Endothelial cell of umbilical vein (primary cell): ENCODE measurements at regions not wholly inside any gene's neighbourhood (a gene's known extent, or its start where the extent isn't known, plus 50 kb on each side); places are given as distances from the start of the nearest gene placed in this dataset.

Experiments
- BruUV-seq: library from RNA; stranded (reverse); fragments of 400-500 nt; replicated peaks from 2 replicates; lab custom pipeline; 2021; lab: Mats Ljungman, UMichigan
- CTCF ChIA-PET: fragments of 300-600, 350-600 bp; sonication (Branson Sonifier 250); formaldehyde crosslinking; loops from one replicate; lab custom pipeline; 2021; ENCODE audit warnings: antibody characterized with exemption, inconsistent platforms; lab: Charles Lee
- POLR2A ChIA-PET: fragments of 300-600, 350-600 bp; sonication (Branson Sonifier 250); formaldehyde crosslinking; loops from one replicate; lab custom pipeline; 2021; ENCODE audit warnings: antibody characterized with exemption, inconsistent platforms; lab: Charles Lee
- DNase-seq: peaks from one replicate; pipeline ENCODE4 v3.0.0-alpha.2; 2011; ENCODE audit warnings: low read depth, low spot score
- FAIRE-seq: peaks from 2 replicates; lab custom pipeline; 2011; peaks lifted over from hg19 to GRCh38; lab: Jason Lieb, UNC
- H2AFZ ChIP-seq: 2 replicates; pipeline ENCODE4 v1.6.0; 2012; ENCODE audit warnings: low read depth, low read length, control low read depth, inconsistent platforms
- H3K27ac ChIP-seq: 2 replicates; pipeline ENCODE4 v1.5.1; 2011; ENCODE audit warnings: low read depth, mild to moderate bottlenecking, control low read depth, low read length, moderate library complexity; ENCODE audit not compliant: insufficient read depth
- H3K27me3 ChIP-seq, 2 experiments: 2 replicates each; pipeline versions ENCODE4 v1.6.0 to v1.6.1; 2011; ENCODE audit warnings: low read length in 2 of 2, mixed read lengths in 1 of 2; ENCODE audit not compliant: control insufficient read depth in 2 of 2, insufficient read depth in 2 of 2
- H3K36me3 ChIP-seq, 2 experiments: 2 replicates in 1 of 2; 3 replicates in 1 of 2; pipeline ENCODE4 v1.5.1; 2011; ENCODE audit warnings: low read length in 2 of 2, mild to moderate bottlenecking in 1 of 2, moderate library complexity in 1 of 2; ENCODE audit not compliant: control insufficient read depth in 2 of 2, insufficient read depth in 2 of 2; ENCODE audit errors: extremely low read depth in 1 of 2
- H3K4me1 ChIP-seq: 3 replicates; pipeline ENCODE4 v1.5.1; 2011; ENCODE audit warnings: mild to moderate bottlenecking, low read length; ENCODE audit not compliant: control insufficient read depth, insufficient read depth; ENCODE audit errors: extremely low read depth
- H3K4me2 ChIP-seq: 2 replicates; pipeline ENCODE4 v1.6.1; 2011; ENCODE audit warnings: low read length, control low read depth, mixed read lengths; ENCODE audit not compliant: insufficient read depth
- H3K4me3 ChIP-seq, 3 experiments: fragments of 200-600 bp in 1 of 3; sonication (generic), shearing (Covaris generic) in 1 of 3; replicated peaks in 1 of 3; 2 replicates each; pipeline ENCODE4 v1.5.1; 2011 to 2016; ENCODE audit warnings: control low read depth in 3 of 3, low read length in 3 of 3, mild to moderate bottlenecking in 2 of 3, inconsistent platforms in 1 of 3, low read depth in 1 of 3, moderate library complexity in 1 of 3; ENCODE audit not compliant: insufficient read depth in 1 of 3
- H3K79me2 ChIP-seq: 2 replicates; pipeline ENCODE4 v1.6.0; 2012; ENCODE audit warnings: low read length, inconsistent platforms; ENCODE audit not compliant: control insufficient read depth, insufficient read depth
- H3K9ac ChIP-seq: replicated peaks from 2 replicates; pipeline ENCODE3; 2011; ENCODE audit warnings: low read length, control low read depth; ENCODE audit not compliant: insufficient read depth; ENCODE audit errors: extremely low read depth
- H3K9me1 ChIP-seq: replicated peaks from 3 replicates; pipeline ENCODE4 v1.6.0; 2011; ENCODE audit warnings: mild to moderate bottlenecking, low read length; ENCODE audit not compliant: control insufficient read depth, insufficient read depth; ENCODE audit errors: extremely low read depth
- H3K9me3 ChIP-seq: replicated peaks from 2 replicates; pipeline ENCODE4 v1.5.1; 2012; ENCODE audit warnings: low read length, inconsistent platforms; ENCODE audit not compliant: control insufficient read depth, insufficient read depth
- H4K20me1 ChIP-seq: replicated peaks from 2 replicates; pipeline ENCODE3; 2011; ENCODE audit warnings: mild to moderate bottlenecking, low read length; ENCODE audit not compliant: control insufficient read depth, insufficient read depth; ENCODE audit errors: extremely low read depth
- CTCF ChIP-seq, 2 donors: IDR thresholded peaks; 1 replicate in 1 of 2; 2 replicates in 1 of 2; pipeline ENCODE4 v1.5.1; 2011; ENCODE audit warnings: low read length in 2 of 2, mild to moderate bottlenecking in 2 of 2, moderate library complexity in 2 of 2, control low read depth in 1 of 2, inconsistent platforms in 1 of 2, low read depth in 1 of 2; ENCODE audit not compliant: insufficient read depth in 1 of 2; ENCODE audit errors: extremely low read depth in 1 of 2
- FOS ChIP-seq: IDR thresholded peaks from 2 replicates; pipeline ENCODE4 v1.6.1; 2011; ENCODE audit warnings: mild to moderate bottlenecking, low read length, moderate library complexity, borderline replicate concordance; ENCODE audit not compliant: insufficient read depth
- GATA2 ChIP-seq: IDR thresholded peaks from 2 replicates; pipeline ENCODE4 v1.7.0; 2011; ENCODE audit warnings: low read depth, mild to moderate bottlenecking, moderate library complexity, mixed read lengths, low read length; ENCODE audit not compliant: insufficient read length, insufficient read depth
- JUN ChIP-seq: IDR thresholded peaks from 2 replicates; pipeline ENCODE4 v1.6.1; 2011; ENCODE audit warnings: borderline replicate concordance, low read depth; ENCODE audit not compliant: insufficient read length, insufficient read depth
- MAX ChIP-seq: IDR thresholded peaks from 2 replicates; pipeline ENCODE4 v1.6.1; 2011; ENCODE audit not compliant: insufficient read depth, insufficient read length
- POLR2AphosphoS5 ChIP-seq: IDR thresholded peaks from 2 replicates; pipeline ENCODE4 v1.6.1; 2012; ENCODE audit warnings: low read depth, mild to moderate bottlenecking, control low read depth, low read length, moderate library complexity; ENCODE audit not compliant: insufficient read depth
- dilution Hi-C: fragments of 300-500 bp; cut with MboI; formaldehyde crosslinking; loops from one replicate; pipeline ENCODE4 v1.15.0; 2019; ENCODE audit warnings: low sequenced_read_pairs; ENCODE audit not compliant: extremely low pct_ligation_motif_present
- intact Hi-C: fragments of 100-400 bp; cut with micrococcal nuclease; formaldehyde crosslinking; loops from one replicate; pipeline ENCODE4 v1.10.0; 2022

GRCh38 chr3:116821371-116821770 is 111.8 kb downstream of the TUSC7 start:
- ChIA-PET POLR2A (no interaction called here), CTCF (interaction anchor here (1.1 to 1.9 kb wide), 3 partner anchors 9 to 1176 kb away, joined by 3 to 5 read pairs (median 3); no protein-coding TSS in a partner anchor)
- no peak for TF ChIP-seq GATA2
- TF ChIP-seq JUN: no peak
- no peak for TF ChIP-seq POLR2AphosphoS5
- H3K9me1 ChIP-seq: no peaks in the 10 kb centered on the region
- H3K9ac ChIP-seq: no peak overlapping the region
- FAIRE-seq (no peak), DNase-seq (no peak)
- dilution Hi-C loops (no loop called here), intact Hi-C loops (no loop called here)
- no peak overlapping the region for H3K27ac ChIP-seq
- no peak overlapping the region for H3K4me2 ChIP-seq
- no peaks in the 10 kb centered on the region for H3K79me2 ChIP-seq
- H3K4me3 ChIP-seq: no peak overlapping the region
- no peaks in the 10 kb centered on the region for H3K27me3 ChIP-seq
- no peaks in the 10 kb centered on the region for H3K9me3 ChIP-seq
- no peak overlapping the region for H2AFZ ChIP-seq
- BruUV-seq: no TSS peak
- no peaks in the 10 kb centered on the region for H4K20me1 ChIP-seq
- H3K4me1 ChIP-seq: no peaks in the 10 kb centered on the region
- H3K36me3 ChIP-seq: no peaks in the 10 kb centered on the region

- Histone ChIP-seq H3K4me2 (no peak overlapping the region), H3K36me3 (no peaks in the 10 kb centered on the region), H2AFZ (no peak overlapping the region), H3K27ac (no peak overlapping the region), H3K4me3 (no peak overlapping the region), H3K9me1 (no peaks in the 10 kb centered on the region), H3K79me2 (no peaks in the 10 kb centered on the region), H3K9ac (no peak overlapping the region), H3K9me3 (no peaks in the 10 kb centered on the region), H3K4me1 (no peaks in the 10 kb centered on the region), H4K20me1 (no peaks in the 10 kb centered on the region), H3K27me3 (no peaks in the 10 kb centered on the region)
- DNase-seq (no peak), FAIRE-seq (no peak)
- TF ChIP-seq GATA2: no peak
- TF ChIP-seq CTCF (IDR thresholded peaks at IDR 0.05; ENCODE audit: extremely low read depth in 1 of 2, insufficient read depth in 1 of 2, low read depth in 1 of 2, low read length in 2 of 2): no peak
- no peak for TF ChIP-seq JUN
- TF ChIP-seq MAX: no peak
- TF ChIP-seq FOS: no peak
- no peak for TF ChIP-seq POLR2AphosphoS5
- dilution Hi-C loops (no loop called here), intact Hi-C loops (no loop called here)
- BruUV-seq: no TSS peak
- ChIA-PET CTCF (interaction anchor here (1.5 kb wide), 2 partner anchors 53 to 566 kb away, joined by 3 read pairs; no protein-coding TSS in a partner anchor), POLR2A (no interaction called here)
These were observed 114.6 kb downstream of the TUSC7 start for GRCh38 chr3:116824208-116824607.
